BLaER1 treated with 17β-estradiol and CSF1 and Interleukin-3, amounts not matched to agents 10 nM and 100 nM (cell line): ENCODE measurements at regions not wholly inside any gene's neighbourhood (a gene's known extent, or its start where the extent isn't known, plus 50 kb on each side); places are given as distances from the start of the nearest gene placed in this dataset.

ENCODE experiments used
- H3K27ac ChIP-seq, 11 experiments: shearing (Covaris generic); formaldehyde crosslinking; 2 replicates each; pipeline ENCODE4 v1.8.1; 2022
- H3K27me3 ChIP-seq, 11 experiments: shearing (Covaris generic); formaldehyde crosslinking; 2 replicates each; pipeline ENCODE4 v1.8.1; 2022
- H3K36me3 ChIP-seq, 11 experiments: shearing (Covaris generic); formaldehyde crosslinking; 2 replicates each; pipeline ENCODE4 v1.8.1; 2022
- H3K4me1 ChIP-seq, 10 experiments: shearing (Covaris generic); formaldehyde crosslinking; 2 replicates each; pipeline ENCODE4 v1.8.1; 2022
- H3K4me2 ChIP-seq, 11 experiments: shearing (Covaris generic); formaldehyde crosslinking; 2 replicates each; pipeline ENCODE4 v1.8.1; 2022
- H3K4me3 ChIP-seq, 10 experiments: shearing (Covaris generic); formaldehyde crosslinking; 2 replicates each; pipeline ENCODE4 v1.8.1; 2022
- H3K9ac ChIP-seq, 11 experiments: shearing (Covaris generic); formaldehyde crosslinking; 2 replicates each; pipeline ENCODE4 v1.8.1; 2022
- H3K9me3 ChIP-seq, 11 experiments: shearing (Covaris generic); formaldehyde crosslinking; replicated peaks in 1 of 11; 2 replicates each; pipeline ENCODE4 v1.8.1; 2022
- H4K20me1 ChIP-seq, 11 experiments: shearing (Covaris generic); formaldehyde crosslinking; 2 replicates each; pipeline ENCODE4 v1.8.1; 2022
- Cebpa-rat ChIP-seq, 11 experiments: shearing (Covaris generic); IDR thresholded peaks; 2 replicates each; pipeline ENCODE4 v1.8.1; 2022

DNA sequence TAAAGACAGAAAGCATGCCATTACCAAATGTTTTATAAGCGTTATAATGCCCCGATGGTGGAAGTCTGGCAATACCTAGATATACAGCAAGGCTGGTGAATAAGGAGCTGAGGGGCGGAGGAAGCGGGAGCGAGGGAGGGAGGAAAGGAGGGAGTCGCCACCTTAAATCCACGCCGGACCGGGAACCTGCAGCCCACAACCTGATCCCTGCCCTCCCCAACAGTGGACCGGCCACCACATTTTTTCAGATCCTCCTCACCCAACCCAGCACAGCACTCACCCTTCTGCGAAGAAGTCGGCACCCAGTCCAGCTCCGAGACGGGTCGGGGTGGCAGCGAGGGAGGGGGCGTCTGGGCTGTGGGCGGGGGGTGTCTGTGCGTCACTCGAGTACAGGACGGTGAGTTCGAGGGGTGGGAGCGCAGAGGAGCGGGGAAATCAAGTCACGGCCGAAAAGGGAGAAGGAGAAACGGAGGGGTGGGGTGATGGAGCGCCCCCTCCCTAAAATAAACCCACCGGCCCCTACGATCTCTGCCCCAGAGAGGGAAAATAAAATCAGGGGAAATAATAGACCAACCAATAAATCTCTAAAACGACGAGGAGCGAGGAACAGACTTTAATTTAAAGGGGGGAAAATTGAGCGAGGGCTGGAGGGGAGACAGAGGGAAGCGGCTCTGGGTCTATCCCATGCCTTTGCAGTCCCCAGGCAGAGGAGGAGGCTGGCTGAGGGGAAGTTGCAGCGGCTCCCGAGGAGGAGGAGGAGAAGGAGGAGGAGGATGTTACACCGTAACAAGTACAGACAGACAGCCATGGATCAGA lies 96.5 kb upstream of the SERTAD2 start:
- H3K4me1 ChIP-seq: peaks cover 11 to 27% (median 14%) of the 10 kb centered on the region in 10 experiments
- peak overlapping the region; percentile 80 to 97 (median 86) for H3K4me2 ChIP-seq
- H3K4me3 ChIP-seq: peak overlapping the region; percentile 72 to 85 (median 78)
- peak overlapping the region; percentile 69 to 90 (median 81) for H3K9ac ChIP-seq
- peaks cover 0 to 37% (median 27%) of the 10 kb centered on the region in 11 experiments; a peak in 20 of 22 replicates for H3K27me3 ChIP-seq
- H3K9me3 ChIP-seq: 0 out of 22 replicates have a peak, but pooled peaks cover 0 to under 1% (median 0%) of the 10 kb centered on the region in 11 experiments
- no peaks in the 10 kb centered on the region for H3K36me3 ChIP-seq
- H3K27ac ChIP-seq: peak overlapping the region; percentile 51 to 82 (median 69); a peak in 21 of 22 replicates
- no peak for TF ChIP-seq Cebpa-rat (IDR thresholded peaks at IDR 0.05)
- no peaks in the 10 kb centered on the region for H4K20me1 ChIP-seq

DNA sequence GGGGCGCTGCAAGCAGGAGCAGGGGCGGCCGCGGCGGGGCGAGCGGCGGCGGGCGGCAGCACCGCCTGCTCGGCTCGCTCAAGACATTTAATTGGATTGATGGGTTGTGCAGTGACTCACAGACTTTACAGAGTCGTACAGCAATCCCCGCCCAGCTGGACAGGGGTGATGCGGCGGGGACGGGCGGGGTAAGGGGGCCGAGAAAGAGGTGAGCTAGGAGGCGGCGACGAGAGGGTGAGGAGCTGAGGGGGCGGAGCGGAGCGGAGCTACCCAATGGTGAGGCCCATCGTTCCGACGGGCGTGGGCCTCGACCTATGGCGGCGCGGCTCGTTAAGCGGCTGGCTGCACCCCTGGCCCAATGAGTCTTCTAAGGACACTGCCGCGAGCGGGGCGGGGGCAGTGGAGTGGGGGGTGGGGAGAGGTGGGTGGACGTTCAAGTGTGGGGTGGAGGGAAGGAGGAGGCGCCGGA lies 97.1 kb upstream of the SERTAD2 start:
- no peak for TF ChIP-seq Cebpa-rat (IDR thresholded peaks at IDR 0.05)
- peak overlapping the region; percentile 69 to 90 (median 81) for H3K9ac ChIP-seq
- H3K27ac ChIP-seq: peak overlapping the region; percentile 51 to 82 (median 69); a peak in 21 of 22 replicates

DNA sequence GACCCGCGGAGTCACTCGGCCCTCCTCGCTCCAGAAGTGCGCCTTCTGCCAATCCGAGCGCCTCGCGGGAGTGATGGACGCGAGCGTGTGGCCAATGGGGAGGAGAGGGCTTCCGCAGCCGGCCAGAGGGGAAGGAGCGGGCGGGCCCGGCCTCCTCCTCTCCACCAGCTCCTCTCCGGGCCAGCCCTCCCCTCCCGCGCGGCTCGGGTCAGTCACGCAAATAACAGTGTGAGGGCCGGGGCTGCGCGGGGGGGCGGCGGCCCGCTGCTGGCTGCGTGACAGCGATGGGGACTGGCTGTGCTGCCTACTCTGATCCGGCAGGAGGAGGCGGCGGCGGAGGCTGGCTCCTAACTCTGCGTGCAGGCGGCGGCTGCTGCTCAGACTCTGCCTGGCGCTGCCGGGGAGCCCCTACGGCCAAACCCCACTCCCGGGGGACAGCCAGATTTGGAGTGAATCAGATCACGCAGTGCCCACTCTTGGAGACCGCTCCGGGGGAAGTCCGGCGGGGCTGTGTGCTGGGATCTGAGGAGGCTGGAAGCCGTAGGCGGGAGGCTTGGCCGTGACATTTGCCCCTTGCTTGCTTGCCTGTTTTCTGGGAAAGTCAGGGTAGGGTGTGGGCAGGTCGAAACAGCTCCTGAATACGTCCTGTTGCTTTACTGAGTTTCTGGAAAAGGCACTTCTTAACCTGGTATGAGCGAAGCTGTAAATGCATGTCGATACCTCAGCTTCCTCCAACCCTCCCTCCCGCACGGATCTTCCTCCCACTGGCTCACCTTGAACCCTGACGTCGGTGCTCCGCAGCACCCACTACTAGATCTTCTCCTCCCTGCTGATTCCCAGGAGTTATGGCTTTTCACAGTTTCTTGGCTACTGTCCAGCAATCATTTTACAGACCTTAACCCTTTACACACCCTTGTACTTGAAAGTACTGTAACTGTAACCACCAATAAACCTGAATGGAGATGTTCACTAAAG lies 97.9 kb upstream of the SERTAD2 start:
- Histone ChIP-seq H3K36me3 (no peaks in the 10 kb centered on the region), H3K9me3 (peaks cover 8 to 14% (median 9%) of the 10 kb centered on the region in 11 experiments), H3K4me1 (peaks cover 11 to 27% (median 14%) of the 10 kb centered on the region in 10 experiments), H3K4me2 (peak overlapping the region; percentile 84 to 99 (median 94)), H4K20me1 (no peaks in the 10 kb centered on the region), H3K4me3 (peak overlapping the region; percentile 66 to 83 (median 78)), H3K9ac (peak overlapping the region; percentile 76 to 90 (median 82)), H3K27me3 (peaks cover 0 to 37% (median 27%) of the 10 kb centered on the region in 11 experiments; a peak in 20 of 22 replicates), H3K27ac (peak overlapping the region; percentile 38 to 84 (median 70))
- TF ChIP-seq Cebpa-rat (IDR thresholded peaks at IDR 0.05): no peak

More for the DNA sequence above, 97.1 kb upstream of the SERTAD2 start:
- Histone ChIP-seq H4K20me1 (no peaks in the 10 kb centered on the region), H3K4me2 (peak overlapping the region; percentile 80 to 97 (median 86)), H3K36me3 (no peaks in the 10 kb centered on the region), H3K27me3 (peaks cover 0 to 37% (median 27%) of the 10 kb centered on the region in 11 experiments; a peak in 20 of 22 replicates), H3K9me3 (peaks cover 1 to 7% (median 2%) of the 10 kb centered on the region in 11 experiments), H3K4me3 (peak overlapping the region; percentile 72 to 85 (median 81)), H3K4me1 (peaks cover 11 to 27% (median 14%) of the 10 kb centered on the region in 10 experiments)

DNA sequence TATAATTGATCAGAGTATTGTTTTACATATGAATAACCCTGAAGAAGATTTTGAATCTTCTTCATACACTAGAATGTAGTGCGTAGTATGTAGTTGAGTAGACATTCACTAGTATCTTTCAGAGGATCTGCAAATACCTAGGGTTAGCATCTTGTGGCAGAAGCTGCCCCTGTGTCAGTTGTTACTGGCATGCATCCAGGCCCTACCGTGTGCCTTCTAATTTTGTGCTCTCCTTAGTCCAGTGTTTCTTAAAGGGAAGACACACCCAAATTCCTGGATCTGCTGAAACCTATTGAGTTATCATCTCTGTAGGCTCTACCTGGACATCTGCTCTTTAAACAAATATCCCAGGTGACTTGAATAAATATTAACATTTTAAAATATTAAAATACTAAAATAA lies 99.7 kb upstream of the SERTAD2 start:
- Histone ChIP-seq H3K9me3 (peaks cover 8 to 14% (median 10%) of the 10 kb centered on the region in 11 experiments), H4K20me1 (no peaks in the 10 kb centered on the region), H3K9ac (no peak overlapping the region), H3K36me3 (no peaks in the 10 kb centered on the region), H3K27ac (no peak overlapping the region), H3K4me1 (peaks cover 11 to 26% (median 14%) of the 10 kb centered on the region in 10 experiments), H3K27me3 (peaks cover 0 to 36% (median 27%) of the 10 kb centered on the region in 11 experiments; a peak in 20 of 22 replicates), H3K4me3 (no peak overlapping the region), H3K4me2 (no peak overlapping the region)
- TF ChIP-seq Cebpa-rat (IDR thresholded peaks at IDR 0.05): no peak

DNA sequence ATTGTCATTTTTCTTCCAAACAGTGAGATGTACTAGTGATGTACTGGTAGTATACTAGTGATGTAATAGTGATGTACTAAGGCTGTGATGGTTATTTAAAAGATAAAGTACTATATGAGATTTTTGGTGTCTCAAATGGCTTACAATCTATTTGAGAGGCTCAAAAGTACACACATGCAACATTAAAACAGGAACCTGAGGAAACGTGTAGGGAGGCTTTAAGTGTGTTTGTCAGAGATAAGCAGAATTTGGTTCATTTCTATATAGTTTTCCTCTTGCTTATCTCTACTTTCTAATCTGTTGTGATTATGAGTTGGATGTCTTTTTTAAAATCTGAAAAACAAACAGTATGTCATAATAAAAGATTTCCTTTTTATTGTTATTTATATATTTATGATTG lies 100.9 kb upstream of the SERTAD2 start:
- Histone ChIP-seq H4K20me1 (no peaks in the 10 kb centered on the region), H3K27ac (no peak overlapping the region), H3K9me3 (peaks cover 8 to 14% (median 10%) of the 10 kb centered on the region in 11 experiments)

DNA sequence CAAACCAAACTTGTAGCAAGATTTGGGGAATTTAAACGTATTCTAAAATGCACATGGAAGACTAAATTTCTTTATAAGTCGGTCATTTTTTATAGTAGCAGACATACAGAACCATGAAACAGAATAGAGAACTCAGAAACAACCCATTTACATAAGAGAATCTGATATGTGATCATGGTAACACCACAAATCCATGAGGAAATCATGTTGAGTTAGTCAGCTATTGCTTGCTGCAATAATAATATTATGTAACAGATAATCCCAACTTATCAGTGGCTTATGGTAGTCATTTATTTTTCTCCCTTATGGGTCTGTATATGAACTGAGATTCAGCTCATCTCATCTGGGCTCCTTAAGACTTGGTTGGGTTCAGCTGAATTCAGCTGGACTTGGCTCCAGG lies 103.4 kb upstream of the SERTAD2 start:
- Histone ChIP-seq H3K4me2 (no peak overlapping the region), H3K9ac (no peak overlapping the region), H3K27ac (no peak overlapping the region), H3K4me1 (peaks cover 1 to 11% (median 3%) of the 10 kb centered on the region in 10 experiments), H3K27me3 (peaks cover 0 to 15% (median 14%) of the 10 kb centered on the region in 11 experiments; a peak in 20 of 22 replicates), H3K36me3 (no peaks in the 10 kb centered on the region), H3K4me3 (no peak overlapping the region), H4K20me1 (no peaks in the 10 kb centered on the region), H3K9me3 (peaks cover 8 to 14% (median 10%) of the 10 kb centered on the region in 11 experiments)
- TF ChIP-seq Cebpa-rat (IDR thresholded peaks at IDR 0.05): no peak

More for the DNA sequence above, 100.9 kb upstream of the SERTAD2 start:
- TF ChIP-seq Cebpa-rat (IDR thresholded peaks at IDR 0.05): no peak
- no peak overlapping the region for H3K4me3 ChIP-seq
- no peaks in the 10 kb centered on the region for H3K36me3 ChIP-seq
- H3K9ac ChIP-seq: no peak overlapping the region
- H3K4me2 ChIP-seq: no peak overlapping the region
- H3K4me1 ChIP-seq: peaks cover 9 to 17% (median 12%) of the 10 kb centered on the region in 10 experiments
- peaks cover 0 to 26% (median 20%) of the 10 kb centered on the region in 11 experiments; a peak in 20 of 22 replicates for H3K27me3 ChIP-seq

- no peak overlapping the region for H3K9ac ChIP-seq
These were observed 106.4 kb upstream of the SERTAD2 start for GRCh38 chr2:64760128-64760527.

DNA sequence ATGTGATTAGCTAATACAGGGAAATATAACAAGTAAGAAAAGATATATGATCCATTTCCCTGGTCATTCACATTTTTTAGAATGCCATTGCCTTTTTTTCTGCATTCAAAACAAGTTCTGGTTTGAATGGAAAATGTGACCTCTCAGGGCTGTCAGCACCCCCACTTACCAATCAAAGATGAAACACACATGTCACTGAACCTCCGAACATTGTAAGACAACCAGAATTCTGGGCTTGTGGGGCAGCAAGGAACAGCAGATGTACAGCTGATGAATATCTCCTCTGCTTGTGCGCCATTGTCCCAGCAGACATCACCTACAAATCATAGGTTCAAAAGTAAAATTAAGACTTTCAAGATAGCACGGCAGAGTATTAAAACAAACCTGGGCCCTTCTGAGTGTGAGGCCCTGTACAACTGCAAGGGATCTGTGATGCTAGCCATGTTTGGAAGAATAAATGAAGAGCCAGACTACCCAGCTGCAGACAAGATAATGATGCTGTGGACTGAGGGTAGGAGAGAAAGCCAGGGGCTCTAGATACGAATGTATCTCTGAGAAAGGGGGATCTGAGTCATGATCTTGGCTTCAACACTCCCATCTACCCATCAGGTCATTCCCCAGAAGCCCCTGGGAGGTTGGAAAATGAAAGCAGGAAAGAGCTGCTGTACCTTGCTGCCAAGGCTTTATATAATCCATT lies 108.7 kb upstream of the SERTAD2 start:
- no peak overlapping the region for H3K9ac ChIP-seq
- H4K20me1 ChIP-seq: no peaks in the 10 kb centered on the region
- H3K27ac ChIP-seq: no peak overlapping the region
- H3K4me1 ChIP-seq: peaks cover 4 to 40% (median 17%) of the 10 kb centered on the region in 10 experiments; a peak in 19 of 20 replicates
- peak overlapping the region in 5 of 11 experiments; percentile 18 to 66 (median 45); a peak in 5 of 22 replicates for H3K4me2 ChIP-seq
- no peaks in the 10 kb centered on the region for H3K27me3 ChIP-seq
- H3K4me3 ChIP-seq: no peak overlapping the region
- H3K9me3 ChIP-seq: no peaks in the 10 kb centered on the region
- no peak for TF ChIP-seq Cebpa-rat (IDR thresholded peaks at IDR 0.05)
- H3K36me3 ChIP-seq: no peaks in the 10 kb centered on the region

More at GRCh38 chr2:64760128-64760527, 106.4 kb upstream of the SERTAD2 start:
- Histone ChIP-seq H3K27ac (no peak overlapping the region), H3K4me3 (no peak overlapping the region), H4K20me1 (no peaks in the 10 kb centered on the region), H3K36me3 (no peaks in the 10 kb centered on the region), H3K4me1 (peaks cover 0 to 22% (median 8%) of the 10 kb centered on the region in 10 experiments; a peak in 11 of 20 replicates), H3K9me3 (peaks cover 8 to 14% (median 10%) of the 10 kb centered on the region in 11 experiments), H3K4me2 (no peak overlapping the region), H3K27me3 (no peaks in the 10 kb centered on the region)
- no peak for TF ChIP-seq Cebpa-rat (IDR thresholded peaks at IDR 0.05)
